Liver (tissue), 2 donors: ENCODE measurements at regions not wholly inside any gene's neighbourhood (a gene's known extent, or its start where the extent isn't known, plus 50 kb on each side); places are given as distances from the start of the nearest gene placed in this dataset.

Experiments used
- CTCF ChIP-seq: fragments of 150-350 bp; IDR thresholded peaks from 2 replicates; pipeline ENCODE4 v1.5.1; 2017; ENCODE audit warnings: improper control_type of control experiment, low read depth, low read length; ENCODE audit not compliant: missing input control
- REST ChIP-seq: IDR thresholded peaks from 2 replicates; pipeline ENCODE4 v1.6.1; 2016; ENCODE audit warnings: antibody characterized with exemption, mild to moderate bottlenecking
- donor health status: healthy.

GRCh38 chr2:191577605-191578004 lies 100.3 kb upstream of the NABP1 start:
- no peak for TF ChIP-seq CTCF
- no peak for TF ChIP-seq REST
